RWPE1 (cell line): ENCODE measurements at regions not wholly inside any gene's neighbourhood (a gene's known extent, or its start where the extent isn't known, plus 50 kb on each side); places are given as distances from the start of the nearest gene placed in this dataset.

Experiments used
- CTCF ChIA-PET: fragments of 350-600 bp; sonication (Branson Sonifier 250); formaldehyde crosslinking; extraction: SDS; loops from one replicate; lab custom pipeline; 2021; lab: Yijun Ruan, JAX
- POLR2A ChIA-PET: fragments of 400-600 bp; formaldehyde crosslinking; extraction: SDS; loops from one replicate; lab custom pipeline; 2020; ENCODE audit warnings: antibody characterized with exemption; ENCODE audit not compliant: low non-redundant PET; lab: Yijun Ruan, JAX
- DNase-seq: peaks from one replicate; pipeline ENCODE4 v3.0.0; 2012; ENCODE audit warnings: low spot score
- H3K27ac ChIP-seq: fragments of 450-650 bp; 2 replicates; pipeline ENCODE4 v1.5.1; 2017
- CTCF ChIP-seq: fragments of 450-650 bp; conservative IDR thresholded peaks from 2 replicates; pipeline ENCODE4 v1.5.1; 2017; ENCODE audit warnings: low read depth, mild to moderate bottlenecking

GRCh38 chr2:15745907-15746702 is 154.4 kb downstream of the DDX1 start:
- DNase-seq, result no peak
- no peak overlapping the region for H3K27ac ChIP-seq
- no peak for TF ChIP-seq CTCF
- POLR2A ChIA-PET, result no interaction called here
- CTCF ChIA-PET, result no interaction called here

- ChIA-PET CTCF (interaction anchor here (0.7 kb wide), 1 partner anchor 515 kb away, joined by 3 read pairs; no protein-coding TSS in a partner anchor), POLR2A (no interaction called here)
- no peak for DNase-seq
- no peak for TF ChIP-seq CTCF
- no peak overlapping the region for H3K27ac ChIP-seq
Observed at GRCh38 chr2:15746703-15747550, 155.3 kb downstream of the DDX1 start.

GRCh38 chr2:15747603-15748471 is 156.2 kb downstream of the DDX1 start:
- no peak for TF ChIP-seq CTCF
- no peak for DNase-seq
- ChIA-PET CTCF (interaction anchor here (0.7 to 1.1 kb wide), 2 partner anchors 17 to 514 kb away, joined by 3 to 5 read pairs; no protein-coding TSS in a partner anchor), POLR2A (no interaction called here)
- H3K27ac ChIP-seq, result no peak overlapping the region

- no peak for DNase-seq
- H3K27ac ChIP-seq, result no peak overlapping the region
- no peak for TF ChIP-seq CTCF
- ChIA-PET CTCF (interaction anchor here (0.7 to 1.1 kb wide), 2 partner anchors 18 to 807 kb away, joined by 3 to 5 read pairs; no protein-coding TSS in a partner anchor), POLR2A (no interaction called here)
Observed at GRCh38 chr2:15748736-15749323, 157.2 kb downstream of the DDX1 start.

- ChIA-PET POLR2A (no interaction called here), CTCF (no interaction called here)
- TF ChIP-seq CTCF, result no peak
- H3K27ac ChIP-seq, result no peak overlapping the region
- no peak for DNase-seq
Observed at GRCh38 chr2:15749460-15750432, 158.1 kb downstream of the DDX1 start.
